SU-DHL-6 (cell line): ENCODE measurements at regions not wholly inside any gene's neighbourhood (a gene's known extent, or its start where the extent isn't known, plus 50 kb on each side); places are given as distances from the start of the nearest gene placed in this dataset.

Experiments
- H2AFZ ChIP-seq: fragments of 200-600 bp; sonication (generic); 2 replicates; pipeline ENCODE4 v1.6.1; 2014; ENCODE audit warnings: low read depth, mild to moderate bottlenecking, moderate library complexity, mixed read lengths, antibody characterized with exemption, low read length; ENCODE audit not compliant: severe bottlenecking
- H3F3A ChIP-seq: fragments of 200-600 bp; shearing (Covaris generic); 2 replicates; pipeline ENCODE4 v1.6.0; 2016; ENCODE audit warnings: antibody characterized with exemption, mild to moderate bottlenecking; ENCODE audit not compliant: insufficient read depth
- H3K27ac ChIP-seq: fragments of 200-600 bp; sonication (generic); 2 replicates; pipeline ENCODE4 v1.5.1; 2016; ENCODE audit warnings: low read depth, mild to moderate bottlenecking, low read length, moderate library complexity, mixed read lengths
- H3K27me3 ChIP-seq: fragments of 200-600 bp; sonication (generic), shearing (Covaris generic); 2 replicates; pipeline ENCODE4 v1.6.0; 2014; ENCODE audit warnings: mild to moderate bottlenecking, low read length
- H3K36me3 ChIP-seq: fragments of 200-600 bp; sonication (generic); 2 replicates; pipeline ENCODE4 v1.6.1; 2014; ENCODE audit warnings: mild to moderate bottlenecking, low read length, mixed read lengths
- H3K4me2 ChIP-seq: fragments of 300-600, 200-600 bp; shearing (Covaris generic), sonication (generic); 2 replicates; pipeline ENCODE4 v1.6.0; 2014; ENCODE audit warnings: low read length, low read depth, mild to moderate bottlenecking; ENCODE audit not compliant: poor library complexity, severe bottlenecking
- H3K4me3 ChIP-seq: fragments of 200-600 bp; sonication (generic); 2 replicates; pipeline ENCODE4 v1.5.1; 2014; ENCODE audit warnings: antibody characterized with exemption, low read length, mild to moderate bottlenecking, mixed read lengths; ENCODE audit not compliant: insufficient read depth, poor library complexity, severe bottlenecking
- H3K79me2 ChIP-seq: fragments of 200-600 bp; sonication (generic); 2 replicates; pipeline ENCODE4 v1.6.1; 2014; ENCODE audit warnings: mild to moderate bottlenecking, low read length, moderate library complexity; ENCODE audit not compliant: insufficient read depth
- H3K9ac ChIP-seq: fragments of 200-600 bp; sonication (generic); 2 replicates; pipeline ENCODE4 v1.7.0; 2014; ENCODE audit warnings: mild to moderate bottlenecking, low read length
- H3K9me2 ChIP-seq: fragments of 200-600 bp; sonication (generic); replicated peaks from 2 replicates; pipeline ENCODE4 v1.6.1; 2014; ENCODE audit warnings: low read length; ENCODE audit not compliant: insufficient read depth
- H3K9me3 ChIP-seq: fragments of 200-600 bp; sonication (generic); 2 replicates; pipeline ENCODE4 v1.6.1; 2014; ENCODE audit warnings: low read length, mixed read lengths; ENCODE audit not compliant: insufficient read depth
- H4K20me1 ChIP-seq: fragments of 200-600 bp; sonication (generic); 2 replicates; pipeline ENCODE4 v1.6.1; 2014; ENCODE audit warnings: low read depth, mild to moderate bottlenecking, antibody characterized with exemption, low read length, moderate library complexity, mixed read lengths
- EZH2phosphoT487 ChIP-seq: fragments of 200-600 bp; sonication (generic), shearing (Covaris generic); conservative IDR thresholded peaks from 2 replicates; pipeline ENCODE4 v1.6.1; 2018; ENCODE audit warnings: mild to moderate bottlenecking, antibody characterized with exemption, low read length, moderate library complexity, mixed read lengths
- TF ChIP-seq, protein P1 (sequence below): fragments of 200-600 bp; sonication (generic); IDR thresholded peaks from one replicate; pipeline ENCODE4 v1.5.1; 2017; ENCODE audit warnings: antibody characterized with exemption, mild to moderate bottlenecking, low read length, moderate library complexity; ENCODE audit not compliant: insufficient read depth, poor library complexity, severe bottlenecking

DNA sequence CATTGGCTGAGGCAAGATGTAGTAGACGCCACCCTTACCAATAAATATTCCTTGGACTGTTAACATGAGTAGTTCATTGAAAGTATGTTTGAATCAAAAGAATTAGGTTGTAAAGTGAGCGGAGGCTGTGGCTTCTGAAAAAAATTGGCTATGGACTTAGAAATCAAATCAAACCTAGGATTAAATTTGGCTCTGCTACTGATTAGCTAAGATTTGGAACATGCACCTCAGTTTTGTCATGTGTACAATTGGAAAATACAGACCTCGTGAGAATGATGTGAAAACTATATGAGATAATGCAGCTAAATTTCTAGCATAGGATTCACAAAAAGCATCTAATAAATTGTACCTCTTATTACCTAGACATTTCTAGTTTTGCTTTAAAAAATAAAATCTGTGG lies 85.3 kb upstream of the USP25 start:
- Histone ChIP-seq H3K9me3 (no peaks in the 10 kb centered on the region), H3K4me3 (no peak overlapping the region), H3K9me2 (no peaks in the 10 kb centered on the region), H4K20me1 (no peaks in the 10 kb centered on the region), H3K79me2 (no peaks in the 10 kb centered on the region), H3K4me2 (no peak overlapping the region), H3K9ac (no peak overlapping the region), H2AFZ (no peak overlapping the region), H3F3A (no peaks in the 10 kb centered on the region), H3K27ac (no peak overlapping the region), H3K36me3 (no peaks in the 10 kb centered on the region), H3K27me3 (no peaks in the 10 kb centered on the region)
- TF ChIP-seq EZH2phosphoT487 = no peak
- TF ChIP-seq, protein P1, sequence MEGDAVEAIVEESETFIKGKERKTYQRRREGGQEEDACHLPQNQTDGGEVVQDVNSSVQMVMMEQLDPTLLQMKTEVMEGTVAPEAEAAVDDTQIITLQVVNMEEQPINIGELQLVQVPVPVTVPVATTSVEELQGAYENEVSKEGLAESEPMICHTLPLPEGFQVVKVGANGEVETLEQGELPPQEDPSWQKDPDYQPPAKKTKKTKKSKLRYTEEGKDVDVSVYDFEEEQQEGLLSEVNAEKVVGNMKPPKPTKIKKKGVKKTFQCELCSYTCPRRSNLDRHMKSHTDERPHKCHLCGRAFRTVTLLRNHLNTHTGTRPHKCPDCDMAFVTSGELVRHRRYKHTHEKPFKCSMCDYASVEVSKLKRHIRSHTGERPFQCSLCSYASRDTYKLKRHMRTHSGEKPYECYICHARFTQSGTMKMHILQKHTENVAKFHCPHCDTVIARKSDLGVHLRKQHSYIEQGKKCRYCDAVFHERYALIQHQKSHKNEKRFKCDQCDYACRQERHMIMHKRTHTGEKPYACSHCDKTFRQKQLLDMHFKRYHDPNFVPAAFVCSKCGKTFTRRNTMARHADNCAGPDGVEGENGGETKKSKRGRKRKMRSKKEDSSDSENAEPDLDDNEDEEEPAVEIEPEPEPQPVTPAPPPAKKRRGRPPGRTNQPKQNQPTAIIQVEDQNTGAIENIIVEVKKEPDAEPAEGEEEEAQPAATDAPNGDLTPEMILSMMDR = no peak

DNA sequence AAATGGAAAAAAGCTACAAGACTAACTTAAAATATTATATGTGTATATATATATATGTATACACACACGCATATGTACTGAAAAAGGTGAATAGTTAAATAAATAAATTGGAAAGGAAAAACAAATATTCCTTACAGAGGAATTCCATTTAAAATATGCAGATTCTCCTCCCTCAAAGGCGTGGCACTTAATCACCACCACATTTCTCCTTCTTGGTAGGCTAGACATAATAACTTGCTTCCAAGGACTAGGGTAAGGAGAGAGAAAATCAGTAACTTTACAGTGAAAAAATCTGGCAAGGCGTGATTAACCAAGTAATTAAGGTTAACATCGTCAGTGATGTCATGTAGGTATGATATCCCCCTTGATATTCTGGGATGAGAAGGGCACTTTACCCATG lies 84.0 kb upstream of the USP25 start:
- Histone ChIP-seq H3K9me2 (no peaks in the 10 kb centered on the region), H4K20me1 (no peaks in the 10 kb centered on the region), H3K36me3 (no peaks in the 10 kb centered on the region), H2AFZ (no peak overlapping the region), H3K9ac (no peak overlapping the region), H3K79me2 (no peaks in the 10 kb centered on the region), H3K4me2 (no peak overlapping the region), H3K27ac (no peak overlapping the region), H3K4me3 (no peak overlapping the region), H3F3A (no peaks in the 10 kb centered on the region), H3K9me3 (no peaks in the 10 kb centered on the region), H3K27me3 (no peaks in the 10 kb centered on the region)
- TF ChIP-seq, protein P1 = no peak
- no peak for TF ChIP-seq EZH2phosphoT487

DNA sequence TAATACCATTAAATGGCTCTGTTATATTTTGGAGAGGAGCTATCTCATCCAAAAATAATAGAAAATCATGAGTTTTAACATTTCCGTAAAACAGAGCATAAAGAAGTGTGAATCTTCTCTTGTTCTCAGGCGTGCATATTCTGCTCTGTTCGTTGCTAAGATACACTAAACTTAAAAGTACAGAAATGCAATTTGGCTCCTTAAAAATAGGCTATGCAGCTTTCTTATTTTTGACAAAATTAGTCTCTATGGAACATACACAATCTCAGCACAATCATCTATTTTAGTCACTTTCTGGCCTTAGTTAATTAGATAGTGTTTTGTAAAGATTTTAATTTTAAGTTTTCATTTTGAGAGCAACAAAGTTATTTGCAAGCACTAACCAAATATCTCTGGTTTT lies 79.0 kb upstream of the USP25 start:
- no peak overlapping the region for H3K9ac ChIP-seq
- H4K20me1 ChIP-seq = no peaks in the 10 kb centered on the region
- no peak overlapping the region for H3K4me3 ChIP-seq
- H3K9me2 ChIP-seq = no peaks in the 10 kb centered on the region
- no peak overlapping the region for H3K27ac ChIP-seq
- H3K36me3 ChIP-seq = no peaks in the 10 kb centered on the region
- no peaks in the 10 kb centered on the region for H3K9me3 ChIP-seq
- no peaks in the 10 kb centered on the region for H3K27me3 ChIP-seq
- H2AFZ ChIP-seq = no peak overlapping the region
- no peak for TF ChIP-seq EZH2phosphoT487
- TF ChIP-seq, protein P1 = no peak
- no peaks in the 10 kb centered on the region for H3K79me2 ChIP-seq
- no peak overlapping the region for H3K4me2 ChIP-seq
- no peaks in the 10 kb centered on the region for H3F3A ChIP-seq

DNA sequence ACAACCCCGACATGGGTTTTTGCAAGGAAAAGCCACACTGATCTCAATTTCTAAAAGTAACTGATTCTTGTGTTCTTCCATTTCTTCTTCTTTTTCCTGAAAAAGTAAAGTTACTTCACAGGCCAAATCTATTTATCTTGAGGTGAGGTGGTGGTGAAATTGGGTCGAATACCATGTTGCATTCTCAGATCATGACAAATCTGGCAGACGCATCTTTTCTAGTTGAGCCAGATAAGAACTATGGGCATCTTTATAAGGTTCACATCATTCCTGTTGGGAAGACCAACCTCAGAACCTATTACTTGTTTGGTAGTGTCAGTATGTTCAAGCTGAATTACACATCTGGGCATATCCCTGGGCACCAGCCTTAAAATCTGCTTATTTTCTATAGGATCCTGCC lies 78.6 kb upstream of the USP25 start:
- Histone ChIP-seq H3F3A (no peaks in the 10 kb centered on the region), H3K27me3 (no peaks in the 10 kb centered on the region), H2AFZ (no peak overlapping the region), H4K20me1 (no peaks in the 10 kb centered on the region), H3K9ac (no peak overlapping the region), H3K9me3 (no peaks in the 10 kb centered on the region), H3K27ac (no peak overlapping the region), H3K36me3 (no peaks in the 10 kb centered on the region), H3K79me2 (no peaks in the 10 kb centered on the region), H3K4me3 (no peak overlapping the region), H3K9me2 (no peaks in the 10 kb centered on the region), H3K4me2 (no peak overlapping the region)
- no peak for TF ChIP-seq EZH2phosphoT487
- TF ChIP-seq, protein P1 = no peak
